ENCODE measurements at regions not wholly inside any gene's neighbourhood (a gene's known extent, or its start where the extent isn't known, plus 50 kb on each side); places are given as distances from the start of the nearest gene placed in this dataset.

DNA sequence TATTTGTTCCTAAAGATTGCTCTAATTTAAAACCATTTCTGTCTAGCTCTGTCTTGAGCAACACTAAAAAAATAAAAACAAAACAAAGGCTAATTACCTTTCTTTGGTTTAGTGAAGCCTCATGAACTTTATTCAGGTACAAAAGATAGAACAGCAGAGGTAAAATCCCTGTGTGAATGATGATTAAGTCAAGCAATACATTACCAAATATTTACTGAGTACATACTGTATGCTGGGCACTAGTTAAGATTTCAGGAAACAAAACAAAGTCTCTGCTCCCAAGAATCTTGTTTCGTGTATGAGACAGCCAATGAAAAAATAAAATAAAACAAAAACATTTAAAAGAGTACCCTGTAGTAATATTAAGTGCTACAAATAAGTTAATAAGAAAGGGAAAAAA, 257.5 kb downstream of the RND3 start:
- H3K9me3 Mint-ChIP-seq, result peaks cover 4% of the 10 kb centered on the region
- peaks cover 27% of the 10 kb centered on the region for H3K4me1 Mint-ChIP-seq
- no peak overlapping the region for H3K27ac Mint-ChIP-seq (ENCODE audit: unreplicated experiment)
- no peaks in the 10 kb centered on the region for H3K36me3 Mint-ChIP-seq (ENCODE audit: low read depth)
- H3K27me3 Mint-ChIP-seq (ENCODE audit: low read depth), result no peaks in the 10 kb centered on the region
- TF ChIP-seq, protein P1, sequence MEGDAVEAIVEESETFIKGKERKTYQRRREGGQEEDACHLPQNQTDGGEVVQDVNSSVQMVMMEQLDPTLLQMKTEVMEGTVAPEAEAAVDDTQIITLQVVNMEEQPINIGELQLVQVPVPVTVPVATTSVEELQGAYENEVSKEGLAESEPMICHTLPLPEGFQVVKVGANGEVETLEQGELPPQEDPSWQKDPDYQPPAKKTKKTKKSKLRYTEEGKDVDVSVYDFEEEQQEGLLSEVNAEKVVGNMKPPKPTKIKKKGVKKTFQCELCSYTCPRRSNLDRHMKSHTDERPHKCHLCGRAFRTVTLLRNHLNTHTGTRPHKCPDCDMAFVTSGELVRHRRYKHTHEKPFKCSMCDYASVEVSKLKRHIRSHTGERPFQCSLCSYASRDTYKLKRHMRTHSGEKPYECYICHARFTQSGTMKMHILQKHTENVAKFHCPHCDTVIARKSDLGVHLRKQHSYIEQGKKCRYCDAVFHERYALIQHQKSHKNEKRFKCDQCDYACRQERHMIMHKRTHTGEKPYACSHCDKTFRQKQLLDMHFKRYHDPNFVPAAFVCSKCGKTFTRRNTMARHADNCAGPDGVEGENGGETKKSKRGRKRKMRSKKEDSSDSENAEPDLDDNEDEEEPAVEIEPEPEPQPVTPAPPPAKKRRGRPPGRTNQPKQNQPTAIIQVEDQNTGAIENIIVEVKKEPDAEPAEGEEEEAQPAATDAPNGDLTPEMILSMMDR (conservative IDR thresholded peaks at IDR 0.05), result no peak
- no peak for DNase-seq (ENCODE audit: low read depth, low spot score)
- H3K4me3 Mint-ChIP-seq, result no peak overlapping the region

DNA sequence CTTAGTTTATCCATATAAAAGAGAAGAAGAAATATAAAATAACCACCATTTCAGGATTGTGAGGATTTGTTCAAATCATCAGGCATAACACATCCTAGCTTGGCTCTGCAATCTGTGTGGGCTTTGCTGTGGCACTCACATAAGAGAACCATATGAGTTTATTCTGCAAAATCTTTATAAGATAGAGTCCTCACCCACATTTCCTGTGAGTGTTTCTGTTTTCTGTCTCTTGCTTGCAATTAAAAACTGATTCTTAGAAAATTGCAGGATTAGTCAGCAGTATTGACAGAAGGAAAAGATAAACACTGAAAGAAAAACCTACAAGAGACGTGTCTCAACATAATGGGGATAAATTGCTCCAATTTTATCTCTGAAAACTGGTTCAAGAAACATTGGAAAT, 258.5 kb downstream of the RND3 start:
- no peaks in the 10 kb centered on the region for H3K27me3 Mint-ChIP-seq (ENCODE audit: low read depth)

DNA sequence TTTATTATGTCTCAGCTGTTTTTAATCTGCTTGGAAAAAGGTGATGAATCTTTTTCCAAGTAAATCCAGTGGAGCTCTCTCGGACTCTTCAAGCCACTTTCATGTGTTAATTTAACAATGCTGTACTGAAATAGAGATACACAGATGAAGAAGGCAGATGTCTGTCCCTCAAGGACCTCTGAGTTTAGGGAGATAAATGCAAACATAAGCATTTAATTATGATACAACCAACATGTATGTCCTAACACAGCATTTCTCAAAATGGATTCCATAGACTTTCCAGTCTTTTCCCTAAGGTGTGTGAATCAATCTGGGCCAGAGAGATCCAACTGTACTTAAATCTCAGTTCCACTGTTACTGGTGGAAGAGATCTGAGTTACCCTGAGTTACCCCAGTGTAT, 262.4 kb downstream of the RND3 start:
- no peaks in the 10 kb centered on the region for H3K4me1 Mint-ChIP-seq
- TF ChIP-seq, protein P1 (conservative IDR thresholded peaks at IDR 0.05), result no peak
- H3K27me3 Mint-ChIP-seq (ENCODE audit: low read depth), result no peaks in the 10 kb centered on the region
- no peak overlapping the region for H3K27ac Mint-ChIP-seq (ENCODE audit: unreplicated experiment)
- H3K4me3 Mint-ChIP-seq, result no peak overlapping the region
- no peaks in the 10 kb centered on the region for H3K36me3 Mint-ChIP-seq (ENCODE audit: low read depth)
- no peak for DNase-seq (ENCODE audit: low read depth, low spot score)
- H3K9me3 Mint-ChIP-seq, result no peaks in the 10 kb centered on the region

More for the DNA sequence above, 258.5 kb downstream of the RND3 start:
- H3K36me3 Mint-ChIP-seq (ENCODE audit: low read depth), result no peaks in the 10 kb centered on the region
- no peak overlapping the region for H3K27ac Mint-ChIP-seq (ENCODE audit: unreplicated experiment)
- no peak for DNase-seq (ENCODE audit: low read depth, low spot score)
- peaks cover 4% of the 10 kb centered on the region for H3K9me3 Mint-ChIP-seq
- no peak overlapping the region for H3K4me3 Mint-ChIP-seq
- TF ChIP-seq, protein P1 (conservative IDR thresholded peaks at IDR 0.05), result no peak
- H3K4me1 Mint-ChIP-seq, result peaks cover 16% of the 10 kb centered on the region

DNA sequence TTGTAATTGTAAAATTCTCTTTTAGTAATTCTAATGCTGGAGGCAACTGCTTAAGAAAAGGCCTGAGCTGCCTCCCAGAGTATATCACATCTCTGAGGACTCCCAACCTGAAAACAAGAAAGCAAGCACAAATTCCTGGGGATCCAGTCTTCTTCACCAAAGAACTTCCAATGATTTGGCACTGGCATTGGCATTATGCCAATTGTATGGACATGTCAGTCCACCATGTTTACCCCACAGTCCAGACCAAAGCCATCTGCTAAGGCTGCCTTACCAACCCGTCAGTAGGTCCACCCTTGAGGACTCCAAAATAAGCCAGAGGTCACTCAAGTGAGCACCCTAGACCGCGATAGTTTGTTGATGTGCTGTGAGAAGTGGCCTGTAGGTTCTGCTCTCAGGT, 263.1 kb downstream of the RND3 start:
- DNase-seq (ENCODE audit: low read depth, low spot score), result no peak
- Mint-ChIP-seq H3K27me3 (ENCODE audit: low read depth) (no peaks in the 10 kb centered on the region), H3K27ac (ENCODE audit: unreplicated experiment) (no peak overlapping the region), H3K36me3 (ENCODE audit: low read depth) (no peaks in the 10 kb centered on the region), H3K9me3 (no peaks in the 10 kb centered on the region), H3K4me3 (no peak overlapping the region), H3K4me1 (no peaks in the 10 kb centered on the region)
- TF ChIP-seq, protein P1 (conservative IDR thresholded peaks at IDR 0.05), result no peak

DNA sequence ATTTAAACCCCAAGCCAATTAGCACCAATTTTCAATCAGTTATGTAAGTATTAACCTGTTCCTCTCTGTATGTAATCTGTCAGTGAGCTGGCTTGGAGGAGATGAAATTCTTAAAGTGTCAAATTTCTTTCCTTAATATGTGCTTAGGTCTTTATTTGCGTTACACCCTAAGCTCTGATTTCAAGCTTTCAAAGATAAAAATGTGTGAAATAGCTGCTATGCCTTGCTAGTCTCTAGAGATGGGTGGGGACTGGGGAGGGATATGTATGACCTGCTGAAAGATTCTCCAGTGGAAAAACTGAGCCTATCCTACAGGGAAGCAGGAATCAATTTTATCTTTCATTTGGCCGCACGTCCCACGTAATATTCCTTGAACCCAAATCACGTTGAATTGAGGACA, 264.5 kb downstream of the RND3 start:
- no peak for DNase-seq (ENCODE audit: low read depth, low spot score)
- TF ChIP-seq, protein P1 (conservative IDR thresholded peaks at IDR 0.05), result no peak
- Mint-ChIP-seq H3K4me1 (no peaks in the 10 kb centered on the region), H3K36me3 (ENCODE audit: low read depth) (no peaks in the 10 kb centered on the region), H3K27ac (ENCODE audit: unreplicated experiment) (no peak overlapping the region), H3K27me3 (ENCODE audit: low read depth) (no peaks in the 10 kb centered on the region), H3K4me3 (no peak overlapping the region), H3K9me3 (no peaks in the 10 kb centered on the region)

DNA sequence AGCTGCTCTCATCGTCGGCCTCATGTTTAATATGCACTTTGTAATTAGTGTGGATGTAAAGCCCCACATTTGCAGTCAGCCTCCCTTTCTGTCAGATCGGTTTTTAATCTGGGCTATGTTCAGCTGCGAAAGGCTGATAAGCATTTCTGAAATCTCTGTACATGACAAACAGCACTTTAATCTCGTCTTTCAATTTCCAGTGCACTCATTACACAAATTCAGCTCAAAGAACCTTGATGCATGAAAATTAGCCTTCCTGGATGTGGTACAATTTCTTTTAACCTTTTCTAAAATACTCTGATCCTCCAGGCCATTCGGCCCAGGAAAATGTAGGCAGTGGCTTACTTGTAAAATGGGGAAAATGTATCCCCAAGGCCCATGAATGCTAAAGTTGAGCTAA, 265.1 kb downstream of the RND3 start:
- Mint-ChIP-seq H3K27me3 (ENCODE audit: low read depth) (no peaks in the 10 kb centered on the region), H3K27ac (ENCODE audit: unreplicated experiment) (no peak overlapping the region), H3K36me3 (ENCODE audit: low read depth) (no peaks in the 10 kb centered on the region), H3K4me3 (no peak overlapping the region), H3K9me3 (no peaks in the 10 kb centered on the region), H3K4me1 (no peaks in the 10 kb centered on the region)
- no peak for DNase-seq (ENCODE audit: low read depth, low spot score)
- TF ChIP-seq, protein P1 (conservative IDR thresholded peaks at IDR 0.05), result no peak
